GM12892 (cell line): ENCODE measurements at regions not wholly inside any gene's neighbourhood (a gene's known extent, or its start where the extent isn't known, plus 50 kb on each side); places are given as distances from the start of the nearest gene placed in this dataset.
"Not testable (repeated sequence)": the region's sequence is repeated elsewhere in the genome, so short reads cannot be mapped to it uniquely, and the experiment has no call there.

Experiments used
- DNase-seq: peaks from one replicate; pipeline ENCODE4 v3.0.0; 2011; ENCODE audit not compliant: insufficient read length
- FAIRE-seq: peaks from 2 replicates; lab custom pipeline; 2011; peaks lifted over from hg19 to GRCh38; lab: Jason Lieb, UNC
- POLR2A ChIP-seq: IDR thresholded peaks from 2 replicates; pipeline ENCODE4 v1.6.1; 2011; ENCODE audit warnings: low read depth, low read length, control low read depth
- POLR2AphosphoS5 ChIP-seq: IDR thresholded peaks from 2 replicates; pipeline ENCODE4 v1.6.1; 2011; ENCODE audit warnings: low read depth, low read length, control low read depth
- TAF1 ChIP-seq: IDR thresholded peaks from 2 replicates; pipeline ENCODE4 v1.6.1; 2011; ENCODE audit warnings: low read depth, mild to moderate bottlenecking, control low read depth, low read length, borderline replicate concordance

GRCh38 chr5:176742246-176743105 lies 67.9 kb upstream of the UNC5A start:
- TF ChIP-seq POLR2A (no peak), POLR2AphosphoS5 (no peak), TAF1 (no peak)
- FAIRE-seq (no peak), DNase-seq (no peak)

DNA sequence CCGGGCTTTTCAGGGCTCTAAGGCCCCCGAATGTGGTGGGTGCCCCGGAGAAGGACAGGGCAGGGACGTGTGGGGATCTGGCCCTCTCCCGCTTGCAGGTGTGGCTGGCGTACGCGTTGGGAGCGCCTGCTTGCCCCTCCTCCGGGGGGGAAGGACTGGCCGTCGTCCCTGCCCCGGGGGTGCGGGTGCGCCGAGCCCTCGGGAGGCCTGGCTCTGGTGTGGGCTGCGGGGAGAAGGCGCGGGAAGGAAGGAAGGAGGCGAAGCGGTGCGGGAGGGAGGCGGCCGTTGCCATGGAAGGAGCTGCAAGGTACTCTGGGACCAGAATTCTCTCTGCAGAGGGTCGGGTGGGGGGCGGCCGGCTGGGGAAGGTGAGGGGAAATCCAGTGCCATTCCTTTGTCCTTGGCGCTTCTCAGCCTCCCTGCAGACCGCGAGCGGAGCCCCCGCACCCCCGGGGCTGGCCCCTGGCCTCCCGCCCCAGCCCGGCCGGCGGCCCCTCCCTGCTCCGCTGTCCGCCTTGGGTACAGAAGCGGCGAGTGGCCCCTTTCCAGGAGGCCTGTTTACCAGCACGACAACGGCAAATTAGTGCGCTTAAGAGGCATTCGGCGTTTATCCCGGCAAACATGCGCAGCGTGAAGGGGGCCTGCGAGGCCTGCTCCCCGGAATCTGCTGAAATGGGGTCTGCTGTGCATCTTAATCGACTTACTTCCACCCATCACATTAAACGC lies 67.1 kb upstream of the UNC5A start:
- DNase-seq = no peak
- TF ChIP-seq TAF1 = no peak
- TF ChIP-seq POLR2A = no peak
- no peak for TF ChIP-seq POLR2AphosphoS5
- no peak for FAIRE-seq

DNA sequence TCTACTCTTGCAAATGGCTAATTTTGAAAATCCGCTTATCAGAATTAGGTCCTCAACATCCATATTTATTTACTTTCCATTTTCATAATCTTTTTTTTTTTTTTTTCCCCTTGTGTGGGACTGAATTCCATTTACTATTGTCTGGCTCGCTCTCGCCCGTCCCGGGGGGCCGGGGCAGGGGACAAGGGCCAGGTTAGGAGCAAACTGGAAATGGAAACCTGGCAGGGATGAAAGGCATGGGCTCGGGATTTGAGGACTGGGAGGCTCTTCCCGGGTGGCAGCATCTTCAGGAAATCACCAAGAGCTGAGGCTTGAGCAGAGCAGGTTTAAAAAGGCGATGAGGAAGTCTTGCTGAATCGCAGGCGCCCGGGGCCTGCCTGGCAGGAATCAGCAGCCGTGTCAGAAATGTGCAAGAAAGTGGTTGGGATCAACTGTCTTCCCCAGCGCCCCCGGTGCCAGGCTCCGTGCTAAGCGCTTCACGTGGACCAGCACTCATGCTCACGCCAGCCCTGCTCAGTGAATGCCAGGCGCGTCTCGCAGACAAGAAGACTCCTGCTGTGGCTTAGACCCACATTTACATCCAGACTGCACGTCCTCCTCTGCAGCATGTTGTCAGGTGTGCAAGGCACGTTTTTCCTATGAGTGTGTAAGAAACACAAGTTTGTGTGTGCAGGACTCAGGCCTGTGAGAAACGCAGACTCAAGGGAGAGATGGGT lies 66.3 kb upstream of the UNC5A start:
- no peak for TF ChIP-seq POLR2A
- no peak for TF ChIP-seq POLR2AphosphoS5
- TF ChIP-seq TAF1 = no peak
- FAIRE-seq = peak; percentile 40
- DNase-seq = no peak

GRCh38 chr5:176744584-176744965 lies 65.8 kb upstream of the UNC5A start:
- DNase-seq (no peak), FAIRE-seq (no peak)
- TF ChIP-seq TAF1 = no peak
- TF ChIP-seq POLR2A = no peak

DNA sequence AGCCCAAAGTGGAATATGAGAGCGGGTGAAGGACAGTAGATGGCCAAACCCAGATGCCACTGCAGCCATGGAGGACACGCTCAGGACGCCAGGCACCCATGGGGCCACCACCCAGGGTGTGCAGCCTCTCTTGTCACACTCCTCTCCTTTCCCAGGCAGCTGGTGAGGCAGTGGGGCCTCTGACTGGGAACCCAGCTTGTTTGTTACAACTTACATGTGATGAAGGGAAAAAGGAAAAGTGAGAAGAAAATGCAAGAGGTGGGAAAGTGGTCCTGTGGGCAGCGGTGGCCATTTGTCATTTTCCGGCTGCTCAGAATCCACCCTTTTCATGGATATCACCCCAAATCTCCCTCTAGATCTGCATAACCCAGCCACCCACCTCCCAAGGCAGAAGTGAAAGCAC lies 62.7 kb upstream of the UNC5A start:
- DNase-seq (no peak), FAIRE-seq (no peak)
- TF ChIP-seq TAF1 (no peak), POLR2AphosphoS5 (no peak), POLR2A (no peak)

DNA sequence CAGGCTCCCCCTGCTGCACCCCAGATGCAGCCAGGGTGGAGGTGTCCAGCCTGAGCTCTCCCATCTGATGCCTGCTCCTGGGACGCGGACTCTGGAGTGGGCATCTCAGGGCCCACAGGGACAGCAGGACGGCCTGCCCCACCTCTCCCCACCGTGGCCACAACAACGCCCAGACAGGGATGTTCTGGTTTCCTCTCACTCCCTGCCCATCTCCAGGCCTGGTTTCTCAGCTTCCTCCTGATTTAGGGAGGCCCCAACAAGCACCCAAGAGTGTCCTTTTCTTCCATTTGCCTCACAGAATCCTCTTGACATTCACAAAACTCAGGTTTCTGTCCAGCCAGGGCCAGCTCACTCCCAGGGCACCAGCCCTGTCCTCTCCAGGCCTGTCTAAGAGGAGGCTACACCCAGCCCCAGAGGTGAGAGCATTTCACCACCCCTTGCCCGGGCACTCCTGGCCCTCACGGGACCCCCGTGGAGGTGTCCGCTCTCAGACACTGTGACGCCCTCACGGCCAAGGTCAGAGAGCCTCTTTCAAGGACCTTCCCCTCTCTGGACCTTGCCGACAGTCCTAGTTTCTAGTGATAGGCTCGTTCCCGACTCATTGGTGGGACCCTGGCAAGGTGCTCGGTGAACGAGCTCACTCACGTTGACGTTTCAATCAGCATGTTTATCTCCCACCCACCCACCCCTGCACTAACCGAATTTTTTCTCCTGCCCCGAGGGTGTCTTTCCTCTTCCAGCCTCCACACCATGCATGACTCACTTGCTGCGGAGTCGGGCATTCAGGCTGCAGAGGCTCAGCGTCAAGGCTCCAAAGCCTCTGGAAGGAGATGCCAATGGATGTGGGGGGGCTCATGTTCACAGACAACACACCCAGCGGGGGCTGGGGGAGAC lies 62.0 kb upstream of the UNC5A start:
- TF ChIP-seq POLR2A (no peak), TAF1 (no peak), POLR2AphosphoS5 (no peak)
- FAIRE-seq (no peak), DNase-seq (no peak)

GRCh38 chr5:176748967-176749935 lies 61.1 kb upstream of the UNC5A start:
- FAIRE-seq (no peak), DNase-seq (no peak)
- TF ChIP-seq POLR2AphosphoS5 = no peak
- no peak for TF ChIP-seq POLR2A
- no peak for TF ChIP-seq TAF1

DNA sequence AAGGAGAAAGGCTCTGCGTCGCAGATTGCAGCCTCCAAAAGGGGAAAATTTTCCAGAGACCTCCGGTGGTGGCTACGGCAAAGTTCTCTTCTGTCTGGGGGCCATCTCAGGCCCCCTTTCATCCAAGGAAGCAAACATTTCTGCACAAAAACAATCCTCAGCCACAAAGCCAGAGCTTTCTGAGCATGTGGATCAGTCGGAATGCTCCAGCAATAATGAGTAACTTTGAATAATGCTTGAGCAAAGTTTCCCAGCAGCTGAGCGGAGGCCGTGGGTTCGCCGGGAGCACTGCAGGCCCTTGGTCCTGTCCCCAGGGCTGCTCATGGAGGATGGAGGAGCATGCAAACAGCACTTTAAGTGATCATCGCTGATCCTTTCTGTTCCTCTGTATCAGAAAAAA lies 60.2 kb upstream of the UNC5A start:
- no peak for FAIRE-seq
- TF ChIP-seq TAF1 (no peak), POLR2A (no peak), POLR2AphosphoS5 (no peak)
- DNase-seq = no peak

DNA sequence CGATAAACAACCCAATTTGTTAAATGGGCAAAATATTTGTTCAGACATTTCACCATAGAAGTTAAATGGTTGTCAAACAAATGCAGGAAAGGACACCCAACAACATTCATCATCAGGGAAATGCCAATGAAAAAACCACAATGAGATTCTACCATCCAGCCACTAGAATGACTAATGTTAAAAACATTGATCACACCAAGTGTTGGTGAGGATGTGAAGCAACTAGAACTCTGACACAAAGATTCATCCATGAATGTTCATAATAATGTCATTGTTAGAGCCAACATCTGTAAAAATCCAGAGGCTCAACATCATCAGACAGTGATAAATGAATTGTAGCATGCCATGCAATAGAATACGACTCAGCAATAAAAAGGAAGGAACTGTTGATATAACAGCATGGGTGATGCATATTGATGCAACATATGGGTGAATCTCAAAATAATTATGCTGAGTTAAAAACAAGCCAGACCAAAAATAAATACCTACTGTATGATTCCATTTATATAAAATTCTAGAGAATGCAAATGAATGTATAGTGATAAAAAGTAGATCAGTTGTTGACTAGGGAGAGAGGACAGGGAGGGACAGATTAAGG lies 55.9 kb upstream of the UNC5A start:
- TF ChIP-seq TAF1 (no peak), POLR2A (no peak), POLR2AphosphoS5 (no peak)
- FAIRE-seq = no peak

GRCh38 chr5:176755593-176755992 lies 54.8 kb upstream of the UNC5A start:
- FAIRE-seq, DNase-seq: not testable (repeated sequence)

More for the DNA sequence above, 55.9 kb upstream of the UNC5A start:
- no peak for DNase-seq

DNA sequence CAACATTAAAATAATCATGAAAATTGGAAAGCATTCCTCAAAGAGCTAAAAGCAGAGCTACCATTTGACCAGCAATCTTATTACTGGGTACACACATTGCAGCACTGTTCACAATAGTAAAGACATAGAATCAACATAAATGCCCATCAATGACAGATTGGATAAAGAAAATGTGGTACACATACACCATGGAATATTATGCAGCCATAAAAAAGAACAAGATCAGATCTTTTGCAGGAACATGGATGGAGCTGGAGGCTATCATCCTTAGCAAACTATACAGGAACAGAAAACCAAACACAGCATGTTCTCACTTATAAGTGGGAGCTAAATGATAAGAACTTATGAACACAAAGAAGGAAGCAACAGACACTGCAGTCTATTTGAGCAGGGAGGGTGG lies 52.8 kb upstream of the UNC5A start:
- not testable (repeated sequence) for DNase-seq, FAIRE-seq
